ENCODE measurements at regions not wholly inside any gene's neighbourhood (a gene's known extent, or its start where the extent isn't known, plus 50 kb on each side); places are given as distances from the start of the nearest gene placed in this dataset.
"Not testable (repeated sequence)": the region's sequence is repeated elsewhere in the genome, so short reads cannot be mapped to it uniquely, and the experiment has no call there.

GRCh38 chr6:139955366-139956155 is 581.1 kb upstream of the CITED2 start:
- DNase-seq, result no peak

GRCh38 chr6:139954463-139955071 is 580.1 kb upstream of the CITED2 start:
- no peak for DNase-seq

DNA sequence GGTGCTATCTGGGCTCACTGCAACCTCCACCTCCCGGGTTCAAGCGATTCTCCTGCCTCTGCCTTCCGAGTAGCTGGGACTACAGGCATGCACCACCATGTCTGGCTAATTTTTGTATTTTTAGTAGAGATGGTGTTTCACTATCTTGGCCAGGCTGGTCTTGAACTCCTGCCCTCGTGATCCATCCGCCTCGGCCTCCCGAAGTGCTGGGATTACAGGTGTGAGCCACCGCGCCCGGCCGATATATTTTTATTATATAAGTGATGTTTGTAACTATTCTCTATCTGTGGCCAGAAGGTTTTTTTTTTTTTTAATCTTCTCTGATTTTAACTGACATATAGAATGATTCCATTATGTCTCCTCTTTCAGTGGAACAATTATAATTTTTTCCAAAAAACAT is 579.3 kb upstream of the CITED2 start:
- not testable (repeated sequence) for DNase-seq

GRCh38 chr6:139951172-139951571 is 576.7 kb upstream of the CITED2 start:
- no peak for DNase-seq

GRCh38 chr6:139944976-139945375 is 570.5 kb upstream of the CITED2 start:
- no peak for DNase-seq

DNA sequence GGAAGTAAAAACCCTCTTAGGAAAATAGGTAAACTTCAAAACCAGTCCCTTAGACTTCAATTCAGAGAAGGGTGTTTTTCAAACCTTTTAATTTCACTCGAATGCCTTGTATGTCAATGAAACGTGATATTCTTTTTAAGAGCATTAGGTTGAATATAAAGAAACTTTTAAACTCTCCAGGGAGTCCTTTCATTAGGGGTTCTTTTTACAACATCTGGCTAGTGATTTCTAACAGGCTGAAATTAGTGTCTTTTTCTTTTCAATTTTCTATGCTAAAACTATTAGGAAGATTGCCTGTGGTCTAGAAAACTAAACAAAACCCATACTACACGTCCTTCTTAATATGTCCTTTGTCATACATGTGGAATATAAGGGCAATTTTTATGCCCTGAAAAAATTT is 569.7 kb upstream of the CITED2 start:
- DNase-seq, result no peak

DNA sequence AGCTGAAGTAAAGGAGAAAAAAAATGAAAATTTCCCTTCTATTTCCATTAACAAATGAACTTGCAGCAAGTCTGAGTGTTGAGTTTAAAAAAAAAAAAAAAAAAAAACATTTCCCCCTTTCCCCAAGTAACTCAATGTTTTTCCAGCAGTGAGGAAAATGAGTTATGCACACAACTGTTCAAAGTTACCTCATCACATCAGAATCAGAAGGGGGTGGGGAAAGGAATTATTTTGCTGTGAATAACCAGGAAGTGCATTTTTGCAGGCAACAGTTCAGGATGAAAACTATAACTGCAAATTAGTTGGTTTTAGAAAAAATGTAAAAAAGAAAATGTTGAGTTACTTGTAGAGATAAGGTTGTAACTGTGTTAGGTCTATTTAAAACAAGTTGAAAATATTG is 568.9 kb upstream of the CITED2 start:
- peak; percentile 58 for DNase-seq

DNA sequence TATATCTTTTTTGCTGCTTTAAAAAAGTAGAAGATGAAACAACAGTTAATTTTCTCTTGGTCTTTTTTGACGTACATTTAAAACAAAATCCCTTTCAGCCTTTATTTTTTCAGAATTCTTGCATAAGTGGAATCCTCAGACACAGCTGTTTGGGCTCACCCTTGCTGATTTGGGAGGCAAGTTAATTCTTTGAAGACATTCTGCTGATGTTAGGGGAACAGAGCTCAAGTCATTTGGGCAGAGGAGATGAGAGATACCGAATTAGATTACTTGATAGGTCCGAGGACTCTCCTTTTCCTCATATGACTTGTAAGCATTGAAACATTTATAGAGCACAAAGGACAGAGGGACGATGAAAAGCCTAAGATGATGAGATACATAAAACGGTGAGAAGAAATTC is 567.9 kb upstream of the CITED2 start:
- no peak for DNase-seq

GRCh38 chr6:139941826-139942225 is 567.4 kb upstream of the CITED2 start:
- no peak for DNase-seq

DNA sequence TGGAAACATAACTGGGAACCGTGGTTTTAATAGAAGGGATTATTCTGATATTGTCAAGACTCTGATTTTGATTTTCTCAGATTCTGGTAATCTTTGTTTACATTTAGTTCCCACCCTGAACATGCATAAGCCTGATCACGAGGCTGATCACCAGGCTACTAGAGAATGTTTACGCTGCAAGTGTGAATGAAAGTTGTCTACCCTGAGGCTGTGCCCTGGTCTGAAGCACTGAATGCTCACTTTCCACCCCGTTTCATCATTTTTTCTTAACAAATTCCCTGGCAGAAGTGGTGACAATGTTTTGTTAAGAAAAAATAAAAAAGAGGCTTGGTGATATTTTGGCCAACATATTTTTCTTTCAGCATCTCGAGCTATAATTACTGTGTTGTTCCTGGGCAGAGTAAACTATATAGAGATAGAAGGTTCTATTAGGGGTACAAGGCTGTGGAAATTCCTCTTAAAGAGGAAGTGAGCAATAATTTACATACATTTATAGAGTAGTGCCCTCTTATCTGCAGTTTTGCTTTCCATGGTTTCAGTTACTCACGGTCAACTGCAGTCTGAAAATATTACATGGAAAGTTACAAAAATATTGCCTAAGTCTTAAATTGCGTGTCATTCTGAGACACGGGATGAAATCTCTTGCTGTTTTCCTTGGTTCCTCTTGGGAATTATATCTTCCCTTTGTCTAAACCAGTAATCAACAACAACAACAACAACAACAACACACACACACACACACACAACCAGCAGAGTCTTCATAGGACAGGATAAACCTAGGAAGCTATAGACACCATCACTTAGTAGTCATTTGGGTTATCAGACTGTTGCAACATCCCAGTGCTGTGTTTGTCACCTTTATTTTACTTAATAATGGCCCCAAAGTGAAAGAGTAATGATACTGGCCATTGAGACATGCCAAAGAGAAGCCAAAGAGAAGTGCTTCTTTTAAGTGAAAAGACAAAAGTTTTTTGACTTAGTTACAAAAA is 566.6 kb upstream of the CITED2 start:
- DNase-seq, result no peak

- no peak for DNase-seq
These were observed 564.9 kb upstream of the CITED2 start for GRCh38 chr6:139939189-139939979.

DNA sequence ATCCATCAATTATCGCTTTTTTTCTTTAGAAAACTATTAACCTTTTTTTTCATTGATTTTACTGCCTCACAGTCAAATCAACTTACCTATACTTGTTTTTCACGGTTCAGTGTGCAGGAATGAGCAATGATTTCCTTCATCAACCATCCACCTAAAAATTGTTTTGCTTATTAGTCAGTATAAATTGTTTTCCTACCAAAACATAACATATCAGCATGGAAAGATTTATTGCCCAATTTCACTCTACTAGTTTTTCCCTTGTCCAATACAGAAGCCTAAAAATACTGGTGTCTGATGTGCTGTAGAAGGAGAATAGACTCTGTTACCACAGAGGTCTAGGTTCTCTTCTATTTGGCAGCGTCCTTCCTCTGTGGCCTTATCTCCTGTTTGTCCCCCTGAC is 558.2 kb upstream of the CITED2 start:
- DNase-seq, result no peak

- DNase-seq, result no peak
These were observed 557.3 kb upstream of the CITED2 start for GRCh38 chr6:139931747-139932146.

GRCh38 chr6:139927742-139928305 is 553.4 kb upstream of the CITED2 start:
- DNase-seq, result no peak

DNA sequence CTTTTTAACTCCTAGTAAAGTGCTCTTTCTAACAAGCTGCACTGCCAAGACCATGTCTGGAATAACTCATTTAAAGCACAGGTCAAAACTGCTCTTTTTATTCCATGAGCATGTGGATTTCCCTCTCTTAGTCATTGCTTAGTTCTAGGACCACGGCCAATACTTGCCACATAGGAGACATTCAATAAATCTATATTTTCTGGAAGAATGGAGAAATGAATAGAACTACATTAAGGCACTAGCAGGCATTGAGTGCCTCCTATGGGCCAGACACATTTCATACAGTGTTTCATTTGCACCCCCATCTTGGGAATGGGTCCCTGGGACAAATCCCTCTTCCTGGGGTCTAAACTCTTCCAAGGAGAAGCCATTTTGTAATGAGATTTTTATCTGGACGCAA is 552.8 kb upstream of the CITED2 start:
- no peak for DNase-seq

- no peak for DNase-seq
These were observed 552.3 kb upstream of the CITED2 start for GRCh38 chr6:139926711-139927110.

- no peak for DNase-seq
These were observed 551.6 kb upstream of the CITED2 start for GRCh38 chr6:139925894-139926641.

- DNase-seq, result no peak
These were observed 549.6 kb upstream of the CITED2 start for GRCh38 chr6:139923964-139924475.

- DNase-seq, result no peak
These were observed 547.8 kb upstream of the CITED2 start for GRCh38 chr6:139922236-139922635.

- no peak for DNase-seq
These were observed 546.3 kb upstream of the CITED2 start for GRCh38 chr6:139920776-139921100.

GRCh38 chr6:139920027-139920775 is 545.8 kb upstream of the CITED2 start:
- DNase-seq, result no peak
